ENCODE measurements at regions not wholly inside any gene's neighbourhood (a gene's known extent, or its start where the extent isn't known, plus 50 kb on each side); places are given as distances from the start of the nearest gene placed in this dataset.

- no peak for ATAC-seq
- H3K4me3 ChIP-seq, result no peak overlapping the region
- no peaks in the 10 kb centered on the region for H3K9me3 ChIP-seq
- no peak for TF ChIP-seq POLR2A (IDR thresholded peaks at IDR 0.05)
- TF ChIP-seq CTCF (IDR thresholded peaks at IDR 0.05), result no peak
- no peak for TF ChIP-seq POLR2AphosphoS5 (IDR thresholded peaks at IDR 0.05)
- no peak for TF ChIP-seq EP300 (IDR thresholded peaks at IDR 0.05)
- H3K36me3 ChIP-seq, result no peaks in the 10 kb centered on the region
- no peak overlapping the region for H3K27ac ChIP-seq
- H3K4me1 ChIP-seq, result no peaks in the 10 kb centered on the region
- H3K27me3 ChIP-seq, result no peaks in the 10 kb centered on the region
Observed at GRCh38 chr11:115999437-115999836, 495.2 kb upstream of the CADM1 start.

GRCh38 chr11:115996808-115997188 is 492.6 kb upstream of the CADM1 start:
- Histone ChIP-seq H3K27me3 (no peaks in the 10 kb centered on the region), H3K36me3 (no peaks in the 10 kb centered on the region), H3K27ac (no peak overlapping the region), H3K4me1 (no peaks in the 10 kb centered on the region), H3K4me3 (no peak overlapping the region), H3K9me3 (no peaks in the 10 kb centered on the region)
- ATAC-seq, result no peak
- TF ChIP-seq EP300 (IDR thresholded peaks at IDR 0.05) (no peak), POLR2AphosphoS5 (IDR thresholded peaks at IDR 0.05) (no peak), CTCF (IDR thresholded peaks at IDR 0.05) (no peak), POLR2A (IDR thresholded peaks at IDR 0.05) (no peak)
- 64 to 81% methylated on average over 3 of the region's 3 CpGs for WGBS, 2 donors (ENCODE audit: low coverage in 1 of 2)

- TF ChIP-seq CTCF (IDR thresholded peaks at IDR 0.05), result no peak
- TF ChIP-seq EP300 (IDR thresholded peaks at IDR 0.05), result no peak
- TF ChIP-seq POLR2A (IDR thresholded peaks at IDR 0.05), result no peak
- TF ChIP-seq POLR2AphosphoS5 (IDR thresholded peaks at IDR 0.05), result no peak
- no peak for ATAC-seq
- H3K27me3 ChIP-seq, result no peaks in the 10 kb centered on the region
- H3K9me3 ChIP-seq, result no peaks in the 10 kb centered on the region
- H3K27ac ChIP-seq, result no peak overlapping the region
- no peaks in the 10 kb centered on the region for H3K4me1 ChIP-seq
- no peak overlapping the region for H3K4me3 ChIP-seq
- no peaks in the 10 kb centered on the region for H3K36me3 ChIP-seq
- WGBS, 2 donors (ENCODE audit: low coverage in 1 of 2), result 76 to 85% methylated on average over 5 of the region's 5 CpGs
Observed at GRCh38 chr11:115996125-115996807, 492.1 kb upstream of the CADM1 start.

GRCh38 chr11:115993590-115993989 is 489.4 kb upstream of the CADM1 start:
- no peaks in the 10 kb centered on the region for H3K9me3 ChIP-seq
- no peak overlapping the region for H3K4me3 ChIP-seq
- H3K27ac ChIP-seq, result no peak overlapping the region
- no peaks in the 10 kb centered on the region for H3K4me1 ChIP-seq
- WGBS, 2 donors (ENCODE audit: low coverage in 1 of 2), result 90 to 96% methylated on average over 4 of the region's 5 CpGs
- TF ChIP-seq POLR2AphosphoS5 (IDR thresholded peaks at IDR 0.05) (no peak), POLR2A (IDR thresholded peaks at IDR 0.05) (no peak), EP300 (IDR thresholded peaks at IDR 0.05) (no peak), CTCF (IDR thresholded peaks at IDR 0.05) (no peak)
- no peak for ATAC-seq
- no peaks in the 10 kb centered on the region for H3K36me3 ChIP-seq
- peaks cover 7% of the 10 kb centered on the region for H3K27me3 ChIP-seq

GRCh38 chr11:115990004-115990447 is 485.8 kb upstream of the CADM1 start:
- H3K4me1 ChIP-seq, result no peaks in the 10 kb centered on the region
- no peak for ATAC-seq
- no peaks in the 10 kb centered on the region for H3K9me3 ChIP-seq
- no peak overlapping the region for H3K4me3 ChIP-seq
- no peak for TF ChIP-seq POLR2AphosphoS5 (IDR thresholded peaks at IDR 0.05)
- peak; percentile 18 to 69 (median 28) for TF ChIP-seq CTCF (IDR thresholded peaks at IDR 0.05)
- no peaks in the 10 kb centered on the region for H3K36me3 ChIP-seq
- H3K27ac ChIP-seq, result no peak overlapping the region
- peaks cover 7% of the 10 kb centered on the region for H3K27me3 ChIP-seq
- WGBS, 2 donors (ENCODE audit: low coverage in 1 of 2), result 20 to 60% methylated on average over 2 to 7 of the region's 19 CpGs

Measured in gastroesophageal sphincter (tissue), 4 donors.